Smooth muscle cell (in vitro differentiated cells): ENCODE measurements at regions not wholly inside any gene's neighbourhood (a gene's known extent, or its start where the extent isn't known, plus 50 kb on each side); places are given as distances from the start of the nearest gene placed in this dataset.
"Not testable (repeated sequence)": the region's sequence is repeated elsewhere in the genome, so short reads cannot be mapped to it uniquely, and the experiment has no call there.

Experiments
- DNase-seq: peaks from one replicate; lab custom pipeline; 2025; ENCODE audit not compliant: unreplicated experiment; lab: John Stamatoyannopoulos, UW
- H2AFZ ChIP-seq: fragments of 200-600 bp; sonication (generic); 2 replicates; pipeline ENCODE4 v1.6.0; 2016; ENCODE audit warnings: antibody characterized with exemption, low read depth, mild to moderate bottlenecking
- H3F3A ChIP-seq: fragments of 200-600 bp; sonication (generic); 2 replicates; pipeline ENCODE4 v1.6.0; 2017; ENCODE audit warnings: antibody characterized with exemption, low read depth
- H3K27ac ChIP-seq: fragments of 200-600 bp; sonication (generic); 2 replicates; pipeline ENCODE4 v1.5.1; 2016; ENCODE audit warnings: low read depth, mild to moderate bottlenecking
- H3K27me3 ChIP-seq: fragments of 200-600 bp; sonication (generic); 2 replicates; pipeline ENCODE4 v1.6.1; 2016; ENCODE audit warnings: low read depth, mild to moderate bottlenecking
- H3K36me3 ChIP-seq: fragments of 200-600 bp; sonication (generic); 2 replicates; pipeline ENCODE4 v1.5.1; 2016; ENCODE audit warnings: low read depth
- H3K4me1 ChIP-seq: fragments of 200-600 bp; sonication (generic); 2 replicates; pipeline ENCODE4 v1.5.1; 2016; ENCODE audit warnings: low read depth
- H3K4me2 ChIP-seq: fragments of 200-600 bp; sonication (generic); 2 replicates; pipeline ENCODE4 v1.6.0; 2016; ENCODE audit warnings: mild to moderate bottlenecking
- H3K4me3 ChIP-seq: fragments of 200-600 bp; sonication (generic); 2 replicates; pipeline ENCODE4 v1.5.1; 2016; ENCODE audit warnings: mild to moderate bottlenecking
- H3K79me2 ChIP-seq: fragments of 200-600 bp; sonication (generic); 2 replicates; pipeline ENCODE4 v1.6.0; 2016; ENCODE audit warnings: low read depth, mild to moderate bottlenecking
- H3K9ac ChIP-seq: fragments of 200-600 bp; sonication (generic); 2 replicates; pipeline ENCODE4 v1.6.0; 2016; ENCODE audit warnings: low read depth
- H3K9me3 ChIP-seq: fragments of 200-600 bp; sonication (generic); replicated peaks from 2 replicates; pipeline ENCODE4 v1.5.1; 2016; ENCODE audit warnings: low read depth
- H4K20me1 ChIP-seq: fragments of 200-600 bp; sonication (generic); 2 replicates; pipeline ENCODE4 v1.6.0; 2016; ENCODE audit warnings: low read depth
- WGBS: methylation state at CpG from one replicate; pipeline ENCODE4 v1.1.7; 2016; ENCODE audit warnings: low lambda C conversion rate; 5-methylcytosine and 5-hydroxymethylcytosine counted together
- TF ChIP-seq, protein P1 (sequence below): fragments of 200-600 bp; sonication (generic); IDR thresholded peaks from 2 replicates; pipeline ENCODE4 v1.5.1; 2017; ENCODE audit warnings: borderline replicate concordance, mild to moderate bottlenecking, antibody characterized with exemption; ENCODE audit not compliant: insufficient read depth, poor library complexity, severe bottlenecking

DNA sequence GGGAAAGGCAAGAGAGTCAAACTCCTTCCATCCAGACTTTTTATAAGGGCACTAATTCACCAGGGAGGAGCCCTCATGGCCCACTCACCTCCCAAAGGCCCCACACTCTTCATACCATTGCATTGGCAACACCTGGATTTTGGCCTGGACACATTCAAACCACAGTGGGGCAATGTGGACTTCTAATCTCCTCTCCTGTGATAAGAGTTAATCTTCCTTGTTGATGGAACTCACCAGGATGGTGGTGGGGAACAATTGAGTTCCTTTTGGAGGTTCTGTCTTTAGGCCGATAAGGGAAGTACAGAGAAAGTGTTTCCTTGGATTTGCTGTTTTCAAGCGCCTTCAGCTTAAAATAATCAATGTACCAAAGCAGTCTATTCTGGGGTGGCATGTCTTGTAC is 268.7 kb downstream of the CD83 start:
- Histone ChIP-seq H2AFZ (no peak overlapping the region), H3K27me3 (peaks cover 25% of the 10 kb centered on the region), H3K27ac (no peak overlapping the region), H3F3A (no peaks in the 10 kb centered on the region), H3K4me1 (peaks cover 32% of the 10 kb centered on the region), H3K9ac (no peak overlapping the region), H3K36me3 (no peaks in the 10 kb centered on the region), H4K20me1 (no peaks in the 10 kb centered on the region), H3K79me2 (no peaks in the 10 kb centered on the region), H3K4me2 (no peak overlapping the region), H3K9me3 (no peaks in the 10 kb centered on the region), H3K4me3 (no peak overlapping the region)
- TF ChIP-seq, protein P1, sequence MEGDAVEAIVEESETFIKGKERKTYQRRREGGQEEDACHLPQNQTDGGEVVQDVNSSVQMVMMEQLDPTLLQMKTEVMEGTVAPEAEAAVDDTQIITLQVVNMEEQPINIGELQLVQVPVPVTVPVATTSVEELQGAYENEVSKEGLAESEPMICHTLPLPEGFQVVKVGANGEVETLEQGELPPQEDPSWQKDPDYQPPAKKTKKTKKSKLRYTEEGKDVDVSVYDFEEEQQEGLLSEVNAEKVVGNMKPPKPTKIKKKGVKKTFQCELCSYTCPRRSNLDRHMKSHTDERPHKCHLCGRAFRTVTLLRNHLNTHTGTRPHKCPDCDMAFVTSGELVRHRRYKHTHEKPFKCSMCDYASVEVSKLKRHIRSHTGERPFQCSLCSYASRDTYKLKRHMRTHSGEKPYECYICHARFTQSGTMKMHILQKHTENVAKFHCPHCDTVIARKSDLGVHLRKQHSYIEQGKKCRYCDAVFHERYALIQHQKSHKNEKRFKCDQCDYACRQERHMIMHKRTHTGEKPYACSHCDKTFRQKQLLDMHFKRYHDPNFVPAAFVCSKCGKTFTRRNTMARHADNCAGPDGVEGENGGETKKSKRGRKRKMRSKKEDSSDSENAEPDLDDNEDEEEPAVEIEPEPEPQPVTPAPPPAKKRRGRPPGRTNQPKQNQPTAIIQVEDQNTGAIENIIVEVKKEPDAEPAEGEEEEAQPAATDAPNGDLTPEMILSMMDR, result no peak
- 98% methylated on average over 2 of the region's 2 CpGs for WGBS
- no peak for DNase-seq

DNA sequence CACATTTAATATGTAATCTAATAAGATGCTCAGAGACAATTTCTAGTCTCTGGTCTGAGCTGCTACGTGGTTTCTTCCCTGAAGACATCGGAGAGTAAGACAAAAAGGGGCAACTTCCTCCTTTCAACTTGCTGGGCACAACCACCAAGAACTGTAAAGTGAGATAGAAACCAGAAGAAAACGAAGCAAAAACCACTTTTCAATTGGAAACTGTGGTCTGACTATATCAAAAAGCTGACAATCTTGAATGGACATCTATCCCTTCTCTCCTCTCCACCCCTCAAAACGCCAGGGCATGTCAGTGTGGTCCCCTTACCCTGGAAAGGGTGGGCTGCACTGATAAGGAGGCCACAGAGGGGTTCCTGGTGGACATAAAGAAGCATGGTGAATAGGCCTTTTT is 269.1 kb downstream of the CD83 start:
- H3K79me2 ChIP-seq, result no peaks in the 10 kb centered on the region
- H3K9ac ChIP-seq, result no peak overlapping the region
- H3F3A ChIP-seq, result no peaks in the 10 kb centered on the region
- no peak overlapping the region for H3K4me2 ChIP-seq
- H4K20me1 ChIP-seq, result no peaks in the 10 kb centered on the region
- WGBS, result 94% methylated on average over 4 of the region's 4 CpGs
- H3K36me3 ChIP-seq, result no peaks in the 10 kb centered on the region
- H3K4me1 ChIP-seq, result peaks cover 28% of the 10 kb centered on the region
- peaks cover 21% of the 10 kb centered on the region for H3K27me3 ChIP-seq
- no peak for DNase-seq
- H3K9me3 ChIP-seq, result no peaks in the 10 kb centered on the region
- TF ChIP-seq, protein P1, result no peak
- H3K4me3 ChIP-seq, result no peak overlapping the region
- H2AFZ ChIP-seq, result no peak overlapping the region
- no peak overlapping the region for H3K27ac ChIP-seq

DNA sequence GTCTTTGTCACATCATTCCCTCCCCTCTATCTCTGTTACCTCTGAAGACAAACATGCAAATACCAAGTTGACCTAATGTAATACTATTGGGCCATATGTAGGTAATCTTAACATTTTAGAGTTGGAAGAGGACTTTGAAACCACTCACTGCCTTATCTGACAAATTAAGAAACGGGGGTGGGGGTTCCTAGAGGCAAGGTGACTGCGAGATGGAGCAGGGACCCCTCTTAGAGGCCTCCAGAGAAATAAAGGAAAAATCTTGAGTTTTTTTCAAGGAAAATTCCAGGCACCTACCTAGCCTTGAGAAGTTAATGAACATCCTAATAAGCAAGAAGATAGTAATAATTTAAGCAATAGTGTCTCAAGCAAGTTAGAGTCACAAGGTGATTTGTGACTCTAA is 270.8 kb downstream of the CD83 start:
- no peak overlapping the region for H3K4me3 ChIP-seq
- H3K79me2 ChIP-seq, result no peaks in the 10 kb centered on the region
- no peaks in the 10 kb centered on the region for H3K36me3 ChIP-seq
- H3K27ac ChIP-seq, result no peak overlapping the region
- peaks cover 14% of the 10 kb centered on the region for H3K4me1 ChIP-seq
- DNase-seq, result no peak
- no peak overlapping the region for H3K4me2 ChIP-seq
- TF ChIP-seq, protein P1, result no peak
- H2AFZ ChIP-seq, result no peak overlapping the region
- peaks cover 4% of the 10 kb centered on the region for H3K27me3 ChIP-seq
- H3K9me3 ChIP-seq, result no peaks in the 10 kb centered on the region
- no peaks in the 10 kb centered on the region for H3F3A ChIP-seq
- WGBS, result 85% methylated on average over 2 of the region's 2 CpGs
- no peak overlapping the region for H3K9ac ChIP-seq
- no peaks in the 10 kb centered on the region for H4K20me1 ChIP-seq

DNA sequence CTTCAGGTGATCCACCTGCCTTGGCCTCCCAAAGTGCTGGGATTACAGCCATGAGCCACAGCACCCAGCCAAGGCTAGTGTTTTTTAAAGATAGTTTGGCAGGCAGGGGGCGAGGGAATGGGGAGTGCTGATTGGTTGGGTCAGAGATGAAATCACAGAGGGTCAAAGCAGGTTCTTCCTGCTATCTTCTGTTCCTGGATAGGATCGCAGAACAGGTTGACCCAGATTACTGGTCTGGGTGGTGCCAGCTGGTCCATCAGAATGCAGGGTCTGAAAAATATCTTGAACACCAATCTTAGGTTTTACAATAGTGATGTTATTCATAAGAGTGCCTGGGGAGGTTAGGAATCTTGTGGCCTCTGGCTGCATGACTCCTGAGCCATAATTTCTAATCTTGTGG is 272.2 kb downstream of the CD83 start:
- not testable (repeated sequence) for H3K9me3 ChIP-seq, H3K4me2 ChIP-seq, DNase-seq, H3K4me3 ChIP-seq, H3K79me2 ChIP-seq, H3K27me3 ChIP-seq, H3K36me3 ChIP-seq, H4K20me1 ChIP-seq, H3K9ac ChIP-seq, H3K4me1 ChIP-seq, H3F3A ChIP-seq, H3K27ac ChIP-seq, H2AFZ ChIP-seq
- WGBS, result 75% methylated on average over 2 of the region's 2 CpGs
